HFFc6 (cell line): ENCODE measurements at regions not wholly inside any gene's neighbourhood (a gene's known extent, or its start where the extent isn't known, plus 50 kb on each side); places are given as distances from the start of the nearest gene placed in this dataset.

Experiments used
- DNase-seq: peaks from one replicate; pipeline ENCODE4 v3.0.0-alpha.2; 2018
- H3K27ac Mint-ChIP-seq: 2 replicates; pipeline ENCODE4 v1.8.0; 2020; ENCODE audit warnings: mild to moderate bottlenecking, mixed read lengths
- H3K27me3 Mint-ChIP-seq: 2 replicates; pipeline ENCODE4 v1.8.0; 2021; ENCODE audit warnings: mild to moderate bottlenecking, moderate library complexity, mixed read lengths; ENCODE audit not compliant: insufficient read depth
- H3K36me3 Mint-ChIP-seq: 2 replicates; pipeline ENCODE4 v1.8.0; 2021; ENCODE audit warnings: low read depth, mixed read lengths
- H3K4me1 Mint-ChIP-seq: 2 replicates; pipeline ENCODE4 v1.8.0; 2020; ENCODE audit warnings: low read depth, mixed read lengths
- H3K4me3 Mint-ChIP-seq: 2 replicates; pipeline ENCODE4 v1.8.0; 2020; ENCODE audit warnings: mild to moderate bottlenecking, moderate library complexity, mixed read lengths
- H3K9me3 Mint-ChIP-seq: 2 replicates; pipeline ENCODE4 v1.8.0; 2020; ENCODE audit warnings: mild to moderate bottlenecking, mixed read lengths
- TF ChIP-seq, protein P1 (sequence below): fragments of 200-600 bp; sonication (generic); IDR thresholded peaks from 2 replicates; pipeline ENCODE4 v1.5.0; 2021; ENCODE audit warnings: antibody characterized with exemption, mild to moderate bottlenecking

DNA sequence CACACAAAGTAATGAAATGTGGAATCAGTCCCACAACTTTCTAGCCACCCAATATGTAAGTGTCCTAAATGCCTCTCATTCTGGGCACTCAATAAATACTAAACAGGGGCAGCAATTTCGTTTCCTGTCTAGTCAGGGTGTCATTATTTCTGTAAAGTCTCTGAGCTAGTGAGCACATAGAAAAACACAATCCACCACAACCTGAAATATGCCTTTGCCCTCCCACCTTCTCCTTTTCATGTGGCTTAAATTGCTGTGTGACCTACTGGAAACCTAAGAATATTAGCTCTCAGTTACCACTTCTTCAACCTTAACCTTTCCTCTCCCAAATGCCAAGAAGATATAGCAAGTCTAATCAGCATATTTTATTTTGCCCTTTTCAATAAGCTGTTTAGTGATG is 456.3 kb upstream of the KCNMB2 start:
- H3K36me3 Mint-ChIP-seq, result no peaks in the 10 kb centered on the region
- TF ChIP-seq, protein P1, sequence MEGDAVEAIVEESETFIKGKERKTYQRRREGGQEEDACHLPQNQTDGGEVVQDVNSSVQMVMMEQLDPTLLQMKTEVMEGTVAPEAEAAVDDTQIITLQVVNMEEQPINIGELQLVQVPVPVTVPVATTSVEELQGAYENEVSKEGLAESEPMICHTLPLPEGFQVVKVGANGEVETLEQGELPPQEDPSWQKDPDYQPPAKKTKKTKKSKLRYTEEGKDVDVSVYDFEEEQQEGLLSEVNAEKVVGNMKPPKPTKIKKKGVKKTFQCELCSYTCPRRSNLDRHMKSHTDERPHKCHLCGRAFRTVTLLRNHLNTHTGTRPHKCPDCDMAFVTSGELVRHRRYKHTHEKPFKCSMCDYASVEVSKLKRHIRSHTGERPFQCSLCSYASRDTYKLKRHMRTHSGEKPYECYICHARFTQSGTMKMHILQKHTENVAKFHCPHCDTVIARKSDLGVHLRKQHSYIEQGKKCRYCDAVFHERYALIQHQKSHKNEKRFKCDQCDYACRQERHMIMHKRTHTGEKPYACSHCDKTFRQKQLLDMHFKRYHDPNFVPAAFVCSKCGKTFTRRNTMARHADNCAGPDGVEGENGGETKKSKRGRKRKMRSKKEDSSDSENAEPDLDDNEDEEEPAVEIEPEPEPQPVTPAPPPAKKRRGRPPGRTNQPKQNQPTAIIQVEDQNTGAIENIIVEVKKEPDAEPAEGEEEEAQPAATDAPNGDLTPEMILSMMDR, result no peak
- H3K27me3 Mint-ChIP-seq, result no peaks in the 10 kb centered on the region
- no peak overlapping the region for H3K27ac Mint-ChIP-seq
- no peaks in the 10 kb centered on the region for H3K9me3 Mint-ChIP-seq
- peaks cover 28% of the 10 kb centered on the region for H3K4me1 Mint-ChIP-seq
- DNase-seq, result no peak
- H3K4me3 Mint-ChIP-seq, result no peak overlapping the region

DNA sequence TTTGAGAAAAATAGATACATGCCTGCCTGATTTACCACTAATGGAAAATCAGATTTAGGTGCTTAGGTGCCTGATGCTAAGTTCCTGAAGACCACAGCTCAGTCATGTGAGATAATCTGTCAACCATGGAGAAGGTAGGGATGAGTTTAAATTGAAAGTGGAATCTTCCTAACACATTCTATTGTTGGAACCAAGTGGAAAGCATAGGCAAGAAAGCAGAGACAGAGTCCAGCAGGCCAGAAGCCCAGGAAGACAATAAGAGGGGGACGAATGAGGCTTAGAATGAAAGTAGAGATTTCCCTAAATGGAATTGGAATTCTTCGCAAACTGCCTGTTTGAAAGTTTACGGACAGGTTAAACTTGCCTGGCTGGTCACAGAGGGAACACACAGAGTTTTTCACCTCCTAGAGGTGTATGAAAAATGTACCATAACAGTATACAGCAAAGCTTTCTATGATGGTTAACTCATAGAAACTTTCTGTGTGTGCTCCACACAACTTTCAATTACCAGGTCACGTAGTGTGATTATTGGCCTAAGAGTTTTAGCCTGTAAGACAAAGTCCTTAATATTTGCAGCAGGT is 453.8 kb upstream of the KCNMB2 start:
- no peaks in the 10 kb centered on the region for H3K36me3 Mint-ChIP-seq
- TF ChIP-seq, protein P1, result no peak
- no peaks in the 10 kb centered on the region for H3K9me3 Mint-ChIP-seq
- peaks cover 37% of the 10 kb centered on the region for H3K4me1 Mint-ChIP-seq
- no peak overlapping the region for H3K27ac Mint-ChIP-seq
- no peak for DNase-seq
- H3K27me3 Mint-ChIP-seq, result no peaks in the 10 kb centered on the region
- H3K4me3 Mint-ChIP-seq, result no peak overlapping the region

DNA sequence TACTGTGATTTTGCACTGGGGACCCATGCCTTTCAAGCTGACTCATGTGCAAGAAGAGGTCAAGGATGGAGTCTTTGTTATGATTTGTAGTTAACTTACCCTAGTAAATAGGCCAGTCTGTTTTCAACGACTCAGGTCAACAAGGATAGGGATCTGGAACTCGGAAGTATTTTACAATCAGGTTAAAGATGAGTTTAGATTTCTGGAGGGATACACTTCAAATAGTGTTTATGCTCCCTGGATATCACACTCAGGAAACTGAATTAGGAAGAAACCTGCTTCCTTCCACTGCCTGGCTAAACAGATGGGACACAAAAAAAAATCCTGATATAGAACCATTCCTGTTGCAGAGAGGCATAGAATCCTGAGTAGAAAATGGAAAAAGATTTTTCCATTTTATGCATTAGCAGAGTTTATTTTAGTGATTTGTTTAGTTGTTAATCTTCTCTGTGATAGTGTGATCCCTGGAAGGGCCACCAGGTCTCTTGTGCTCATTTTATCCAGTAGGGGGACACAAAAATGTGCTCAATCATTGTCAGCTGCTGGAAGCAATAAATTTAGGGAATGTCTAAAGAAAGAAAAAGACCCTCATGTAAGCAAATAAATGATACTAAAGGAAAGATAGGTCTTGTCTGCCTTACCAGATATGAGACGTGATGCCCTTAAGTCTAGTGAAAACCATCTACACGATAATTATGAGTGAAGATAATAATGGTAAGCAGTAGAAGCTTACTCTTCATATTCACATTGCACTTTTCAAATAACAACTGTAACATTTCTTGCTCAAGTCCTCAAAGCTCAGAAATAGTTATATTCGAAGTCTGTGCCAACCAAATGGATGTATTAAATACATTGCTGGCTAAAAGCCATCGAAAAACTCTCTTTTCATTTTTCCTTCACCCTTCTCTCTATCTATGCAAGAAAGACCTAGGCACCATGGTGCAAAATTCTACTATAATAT is 452.1 kb upstream of the KCNMB2 start:
- TF ChIP-seq, protein P1, result peak; percentile 77
- H3K9me3 Mint-ChIP-seq, result no peaks in the 10 kb centered on the region
- peak overlapping the region; percentile 19; the same call in 1 of the 2 replicates for H3K27ac Mint-ChIP-seq
- H3K4me3 Mint-ChIP-seq, result no peak overlapping the region
- H3K36me3 Mint-ChIP-seq, result no peaks in the 10 kb centered on the region
- no peak for DNase-seq
- no peaks in the 10 kb centered on the region for H3K27me3 Mint-ChIP-seq
- peaks cover 31% of the 10 kb centered on the region for H3K4me1 Mint-ChIP-seq

DNA sequence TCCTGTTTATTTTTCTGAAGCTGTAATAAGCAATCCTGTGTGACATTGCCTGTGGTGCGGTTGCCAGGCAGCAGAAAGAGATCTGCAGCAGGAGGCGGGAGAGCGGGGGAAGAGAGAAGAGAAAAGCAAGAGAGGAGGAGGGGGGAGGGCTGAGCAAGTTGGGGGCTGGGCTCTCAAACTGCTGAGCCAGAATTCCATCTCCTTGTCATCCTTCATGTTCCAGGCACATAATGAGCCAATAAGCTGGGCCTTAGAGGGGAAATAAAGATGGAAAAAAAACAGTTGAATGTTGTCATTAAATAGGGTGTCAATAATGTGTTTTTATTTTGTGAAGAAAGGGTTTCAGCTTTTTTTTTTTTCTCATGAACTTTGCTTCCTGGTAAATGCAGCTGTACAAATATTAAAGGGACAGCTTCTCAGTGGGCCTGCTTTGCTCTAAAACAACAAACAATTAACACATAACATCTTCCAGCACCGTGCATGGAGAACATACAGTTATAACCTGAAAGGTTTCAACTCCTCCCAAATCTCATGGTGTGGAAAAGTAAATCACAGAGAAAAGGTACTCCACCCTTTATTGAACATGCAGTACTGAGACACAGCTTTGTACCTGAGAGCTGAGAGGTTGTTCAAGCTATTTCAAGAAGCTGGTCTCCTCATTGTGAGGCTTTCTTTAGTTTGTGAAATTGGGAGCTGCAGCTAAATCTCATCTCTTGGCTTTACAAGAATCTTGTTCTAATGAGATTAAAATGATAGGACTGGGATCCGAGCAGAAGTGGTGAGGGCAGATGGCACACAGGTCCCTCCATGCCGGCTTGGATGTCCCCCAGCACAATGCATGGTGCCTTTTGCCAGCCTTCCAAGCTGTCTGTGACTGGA is 451.1 kb upstream of the KCNMB2 start:
- 0 out of 2 replicates have a peak overlapping the region, but pooled peaks have one; percentile 19 for H3K27ac Mint-ChIP-seq

DNA sequence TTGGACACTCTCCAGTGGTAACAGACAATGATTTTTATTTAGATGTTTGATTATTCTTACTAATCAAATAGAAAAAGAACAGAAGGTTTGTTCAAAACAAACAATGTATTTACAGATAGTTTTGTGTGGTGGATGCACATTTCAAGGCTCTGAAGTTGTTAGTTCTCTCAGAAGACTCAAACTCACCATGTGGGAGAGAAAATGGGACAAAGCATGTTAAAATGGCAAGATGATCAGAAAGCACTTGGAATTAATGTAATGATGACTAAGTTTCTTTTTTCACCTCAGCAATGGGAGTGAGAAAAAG is 450.5 kb upstream of the KCNMB2 start:
- TF ChIP-seq, protein P1, result no peak
- Mint-ChIP-seq H3K9me3 (no peaks in the 10 kb centered on the region), H3K27ac (no peak overlapping the region), H3K4me1 (peaks cover 30% of the 10 kb centered on the region), H3K36me3 (no peaks in the 10 kb centered on the region), H3K27me3 (no peaks in the 10 kb centered on the region), H3K4me3 (no peak overlapping the region)
- DNase-seq, result no peak

More for the DNA sequence above, 451.1 kb upstream of the KCNMB2 start:
- no peak overlapping the region for H3K4me3 Mint-ChIP-seq
- H3K27me3 Mint-ChIP-seq, result no peaks in the 10 kb centered on the region
- peaks cover 30% of the 10 kb centered on the region for H3K4me1 Mint-ChIP-seq
- TF ChIP-seq, protein P1, result no peak
- DNase-seq, result no peak
- no peaks in the 10 kb centered on the region for H3K36me3 Mint-ChIP-seq
- no peaks in the 10 kb centered on the region for H3K9me3 Mint-ChIP-seq
